CD4-positive, alpha-beta T cell (primary cell): ENCODE measurements at regions not wholly inside any gene's neighbourhood (a gene's known extent, or its start where the extent isn't known, plus 50 kb on each side); places are given as distances from the start of the nearest gene placed in this dataset.

ENCODE experiments used
- ATAC-seq: fragments of 200-7000 bp; cut with Tn5 transposase; one replicate; pipeline ENCODE4 v1.10.0; 2022; ENCODE audit warnings: mild to moderate bottlenecking; ENCODE audit not compliant: poor library complexity
- CTCF ChIA-PET: fragments of 350-600 bp; sonication (Branson Sonifier 250); formaldehyde crosslinking; loops from one replicate; lab custom pipeline; 2021; ENCODE audit warnings: antibody characterized with exemption, inconsistent platforms; lab: Charles Lee
- POLR2A ChIA-PET: fragments of 350-600 bp; sonication (Branson Sonifier 250); formaldehyde crosslinking; loops from one replicate; lab custom pipeline; 2021; ENCODE audit warnings: antibody characterized with exemption, inconsistent platforms; lab: Charles Lee
- DNase-seq, 14 experiments: peaks; one replicate each; pipeline ENCODE4 v3.0.0-alpha.2; 2013 to 2020; ENCODE audit warnings: mixed read lengths in 2 of 14
- H3K27ac ChIP-seq, 2 donors: one replicate each; pipeline versions ENCODE4 v1.5.1 to v1.7.0; 2013; ENCODE audit warnings: low read length in 2 of 2, low read depth in 1 of 2, mild to moderate bottlenecking in 1 of 2
- H3K27me3 ChIP-seq, 2 experiments: 1 replicate in 1 of 2; 2 replicates in 1 of 2; pipeline versions ENCODE4 v1.6.1 to v1.7.0; 2013; ENCODE audit warnings: low read length in 2 of 2, control low read depth in 1 of 2, mild to moderate bottlenecking in 1 of 2, moderate library complexity in 1 of 2; ENCODE audit not compliant: insufficient read depth in 2 of 2, control insufficient read depth in 1 of 2
- H3K36me3 ChIP-seq: one replicate; pipeline ENCODE4 v1.6.1; 2013; ENCODE audit warnings: low read length, control low read depth; ENCODE audit not compliant: insufficient read depth
- H3K4me1 ChIP-seq: one replicate; pipeline ENCODE4 v1.6.1; 2013; ENCODE audit warnings: low read length, control low read depth; ENCODE audit not compliant: insufficient read depth
- H3K4me3 ChIP-seq: one replicate; pipeline ENCODE4 v1.5.1; 2013; ENCODE audit warnings: mild to moderate bottlenecking, low read length, moderate library complexity
- H3K9me3 ChIP-seq, 2 experiments: 1 replicate in 1 of 2; 2 replicates in 1 of 2; pipeline versions ENCODE4 v1.6.1 to v1.7.0; 2013; ENCODE audit warnings: low read length in 2 of 2, mild to moderate bottlenecking in 2 of 2, control low read depth in 1 of 2, moderate library complexity in 1 of 2; ENCODE audit not compliant: control insufficient read depth in 1 of 2, insufficient read depth in 1 of 2
- H3K27ac Mint-ChIP-seq: one replicate; pipeline ENCODE4 v1.8.0; 2020; ENCODE audit warnings: mixed read lengths
- H3K27me3 Mint-ChIP-seq: one replicate; pipeline ENCODE4 v1.8.0; 2021; ENCODE audit warnings: mixed read lengths
- H3K36me3 Mint-ChIP-seq: one replicate; pipeline ENCODE4 v1.8.0; 2021; ENCODE audit warnings: low read depth, mixed read lengths
- H3K4me1 Mint-ChIP-seq: one replicate; pipeline ENCODE4 v1.8.0; 2021; ENCODE audit warnings: low read depth, mixed read lengths
- H3K4me3 Mint-ChIP-seq: one replicate; pipeline ENCODE4 v1.8.0; 2020; ENCODE audit warnings: mild to moderate bottlenecking, mixed read lengths
- H3K9me3 Mint-ChIP-seq: one replicate; pipeline ENCODE4 v1.8.0; 2020; ENCODE audit warnings: mixed read lengths
- CTCF ChIP-seq: fragments of 200-600 bp; IDR thresholded peaks from one replicate; pipeline ENCODE4 v1.8.0; 2022; ENCODE audit warnings: antibody characterized with exemption, mild to moderate bottlenecking
- intact Hi-C, 2 experiments: fragments of 100-400 bp; cut with DNase I in 1 of 2; cut with micrococcal nuclease in 1 of 2; formaldehyde crosslinking; loops; one replicate each; pipeline versions ENCODE4 v1.15.1 to v1.9.0; 2023 to 2025; cut with DNase I, micrococcal nuclease

GRCh38 chr2:52431352-52431760 is 1336.2 kb upstream of the CHAC2 start:
- intact Hi-C loops = no loop called here
- no peaks in the 10 kb centered on the region for H3K27me3 ChIP-seq
- H3K36me3 ChIP-seq = no peaks in the 10 kb centered on the region

GRCh38 chr2:52429740-52430139 is 1337.9 kb upstream of the CHAC2 start:
- Mint-ChIP-seq H3K4me1 (no peaks in the 10 kb centered on the region), H3K9me3 (peaks cover 4% of the 10 kb centered on the region), H3K27me3 (no peaks in the 10 kb centered on the region), H3K27ac (no peak overlapping the region), H3K4me3 (no peak overlapping the region), H3K36me3 (no peaks in the 10 kb centered on the region)
- intact Hi-C loops = no loop called here
- no peaks in the 10 kb centered on the region for H3K4me1 ChIP-seq
- ATAC-seq (no peak), DNase-seq (no peak)
- POLR2A ChIA-PET = no interaction called here
- no peaks in the 10 kb centered on the region for H3K27me3 ChIP-seq
- H3K4me3 ChIP-seq = no peak overlapping the region
- peaks cover 0 to 15% of the 10 kb centered on the region in 2 experiments for H3K9me3 ChIP-seq
- H3K36me3 ChIP-seq = no peaks in the 10 kb centered on the region
- CTCF ChIA-PET = no interaction called here
- no peak overlapping the region for H3K27ac ChIP-seq
- no peak for TF ChIP-seq CTCF

More at GRCh38 chr2:52431352-52431760, 1336.2 kb upstream of the CHAC2 start:
- Histone ChIP-seq H3K9me3 (peaks cover 0 to 15% of the 10 kb centered on the region in 2 experiments), H3K4me1 (no peaks in the 10 kb centered on the region), H3K27ac (no peak overlapping the region), H3K4me3 (no peak overlapping the region)
- DNase-seq (no peak), ATAC-seq (no peak)
- ChIA-PET POLR2A (no interaction called here), CTCF (no interaction called here)
- Mint-ChIP-seq H3K4me1 (no peaks in the 10 kb centered on the region), H3K27ac (no peak overlapping the region), H3K27me3 (no peaks in the 10 kb centered on the region), H3K36me3 (no peaks in the 10 kb centered on the region), H3K9me3 (peaks cover 4% of the 10 kb centered on the region), H3K4me3 (no peak overlapping the region)
- TF ChIP-seq CTCF = no peak

- intact Hi-C loops = no loop called here
- no peaks in the 10 kb centered on the region for H3K36me3 ChIP-seq
- H3K9me3 Mint-ChIP-seq = peaks cover 4% of the 10 kb centered on the region
Measured at GRCh38 chr2:52429171-52429570, 1338.4 kb upstream of the CHAC2 start.

More at GRCh38 chr2:52429171-52429570, 1338.4 kb upstream of the CHAC2 start:
- no peaks in the 10 kb centered on the region for H3K27me3 ChIP-seq
- no peak overlapping the region for H3K4me3 ChIP-seq
- H3K4me1 Mint-ChIP-seq = no peaks in the 10 kb centered on the region
- H3K4me3 Mint-ChIP-seq = no peak overlapping the region
- H3K27ac ChIP-seq = no peak overlapping the region
- H3K27me3 Mint-ChIP-seq = no peaks in the 10 kb centered on the region
- no peak for DNase-seq
- H3K36me3 Mint-ChIP-seq = no peaks in the 10 kb centered on the region
- ChIA-PET CTCF (no interaction called here), POLR2A (no interaction called here)
- no peaks in the 10 kb centered on the region for H3K4me1 ChIP-seq
- H3K9me3 ChIP-seq = peaks cover 0 to 15% of the 10 kb centered on the region in 2 experiments
- TF ChIP-seq CTCF = no peak
- no peak overlapping the region for H3K27ac Mint-ChIP-seq
- no peak for ATAC-seq
